Glutamatergic neuron (in vitro differentiated cells): ENCODE measurements at regions not wholly inside any gene's neighbourhood (a gene's known extent, or its start where the extent isn't known, plus 50 kb on each side); places are given as distances from the start of the nearest gene placed in this dataset.

Experiments used
- DNase-seq: peaks from one replicate; pipeline ENCODE4 v3.0.0; 2022
- H3K27ac Mint-ChIP-seq: one replicate; pipeline ENCODE4 v1.8.0; 2020; ENCODE audit warnings: mild to moderate bottlenecking, mixed read lengths, inconsistent platforms; ENCODE audit not compliant: unreplicated experiment
- H3K27me3 Mint-ChIP-seq: one replicate; pipeline ENCODE4 v1.8.0; 2020; ENCODE audit warnings: mild to moderate bottlenecking, moderate library complexity, mixed read lengths, inconsistent platforms; ENCODE audit not compliant: unreplicated experiment
- H3K36me3 Mint-ChIP-seq: one replicate; pipeline ENCODE4 v1.8.0; 2020; ENCODE audit warnings: mild to moderate bottlenecking, mixed read lengths, inconsistent platforms; ENCODE audit not compliant: unreplicated experiment
- H3K4me1 Mint-ChIP-seq: one replicate; pipeline ENCODE4 v1.8.0; 2020; ENCODE audit warnings: mild to moderate bottlenecking, low read depth, mixed read lengths, inconsistent platforms; ENCODE audit not compliant: unreplicated experiment
- H3K4me3 Mint-ChIP-seq: one replicate; pipeline ENCODE4 v1.8.0; 2020; ENCODE audit warnings: mild to moderate bottlenecking, mixed read lengths, inconsistent platforms; ENCODE audit not compliant: unreplicated experiment
- H3K9me3 Mint-ChIP-seq: one replicate; pipeline ENCODE4 v1.8.0; 2020; ENCODE audit warnings: mild to moderate bottlenecking, moderate library complexity, mixed read lengths, inconsistent platforms; ENCODE audit not compliant: unreplicated experiment
- TF ChIP-seq, protein P1 (sequence below): fragments of 200-600 bp; sonication (generic); IDR thresholded peaks from one replicate; pipeline ENCODE4 v1.5.0; 2021; ENCODE audit not compliant: partially characterized antibody, unreplicated experiment

GRCh38 chr12:125852679-125853078, 787.4 kb downstream of the AACS start:
- no peak overlapping the region for H3K27ac Mint-ChIP-seq
- H3K9me3 Mint-ChIP-seq: peaks cover 2% of the 10 kb centered on the region
- no peak for DNase-seq
- H3K4me3 Mint-ChIP-seq: no peak overlapping the region
- H3K27me3 Mint-ChIP-seq: no peaks in the 10 kb centered on the region
- no peaks in the 10 kb centered on the region for H3K4me1 Mint-ChIP-seq
- TF ChIP-seq, protein P1, sequence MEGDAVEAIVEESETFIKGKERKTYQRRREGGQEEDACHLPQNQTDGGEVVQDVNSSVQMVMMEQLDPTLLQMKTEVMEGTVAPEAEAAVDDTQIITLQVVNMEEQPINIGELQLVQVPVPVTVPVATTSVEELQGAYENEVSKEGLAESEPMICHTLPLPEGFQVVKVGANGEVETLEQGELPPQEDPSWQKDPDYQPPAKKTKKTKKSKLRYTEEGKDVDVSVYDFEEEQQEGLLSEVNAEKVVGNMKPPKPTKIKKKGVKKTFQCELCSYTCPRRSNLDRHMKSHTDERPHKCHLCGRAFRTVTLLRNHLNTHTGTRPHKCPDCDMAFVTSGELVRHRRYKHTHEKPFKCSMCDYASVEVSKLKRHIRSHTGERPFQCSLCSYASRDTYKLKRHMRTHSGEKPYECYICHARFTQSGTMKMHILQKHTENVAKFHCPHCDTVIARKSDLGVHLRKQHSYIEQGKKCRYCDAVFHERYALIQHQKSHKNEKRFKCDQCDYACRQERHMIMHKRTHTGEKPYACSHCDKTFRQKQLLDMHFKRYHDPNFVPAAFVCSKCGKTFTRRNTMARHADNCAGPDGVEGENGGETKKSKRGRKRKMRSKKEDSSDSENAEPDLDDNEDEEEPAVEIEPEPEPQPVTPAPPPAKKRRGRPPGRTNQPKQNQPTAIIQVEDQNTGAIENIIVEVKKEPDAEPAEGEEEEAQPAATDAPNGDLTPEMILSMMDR: no peak
- H3K36me3 Mint-ChIP-seq: no peaks in the 10 kb centered on the region

GRCh38 chr12:125853670-125854069, 788.4 kb downstream of the AACS start:
- no peaks in the 10 kb centered on the region for H3K27me3 Mint-ChIP-seq
- no peak overlapping the region for H3K27ac Mint-ChIP-seq
- H3K4me1 Mint-ChIP-seq: no peaks in the 10 kb centered on the region
- DNase-seq: no peak
- peaks cover 2% of the 10 kb centered on the region for H3K9me3 Mint-ChIP-seq
- no peak overlapping the region for H3K4me3 Mint-ChIP-seq
- H3K36me3 Mint-ChIP-seq: no peaks in the 10 kb centered on the region
- TF ChIP-seq, protein P1: no peak

DNA sequence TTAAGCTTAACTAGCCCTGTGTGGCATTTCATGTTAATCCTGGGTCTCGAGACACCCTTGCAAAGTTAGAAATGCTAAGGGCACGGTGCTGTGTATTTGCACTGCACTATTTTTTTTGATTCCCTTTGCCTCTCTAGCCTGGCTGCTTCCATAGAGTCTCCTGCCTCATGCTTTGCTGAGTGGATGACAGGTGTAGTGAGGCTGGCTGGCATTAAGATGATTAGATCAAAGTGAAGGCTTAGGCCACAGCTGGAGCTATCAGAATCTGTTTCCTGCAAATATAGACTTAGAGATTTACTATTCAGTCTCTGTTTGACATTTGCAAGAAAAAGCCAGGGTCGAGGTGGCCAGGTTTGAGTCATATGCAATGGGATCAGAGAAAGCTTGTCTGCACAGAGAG, 791.1 kb downstream of the AACS start:
- Mint-ChIP-seq H3K27ac (no peak overlapping the region), H3K4me3 (no peak overlapping the region), H3K27me3 (no peaks in the 10 kb centered on the region), H3K4me1 (no peaks in the 10 kb centered on the region), H3K9me3 (peaks cover 1% of the 10 kb centered on the region), H3K36me3 (no peaks in the 10 kb centered on the region)
- TF ChIP-seq, protein P1: no peak
- no peak for DNase-seq

DNA sequence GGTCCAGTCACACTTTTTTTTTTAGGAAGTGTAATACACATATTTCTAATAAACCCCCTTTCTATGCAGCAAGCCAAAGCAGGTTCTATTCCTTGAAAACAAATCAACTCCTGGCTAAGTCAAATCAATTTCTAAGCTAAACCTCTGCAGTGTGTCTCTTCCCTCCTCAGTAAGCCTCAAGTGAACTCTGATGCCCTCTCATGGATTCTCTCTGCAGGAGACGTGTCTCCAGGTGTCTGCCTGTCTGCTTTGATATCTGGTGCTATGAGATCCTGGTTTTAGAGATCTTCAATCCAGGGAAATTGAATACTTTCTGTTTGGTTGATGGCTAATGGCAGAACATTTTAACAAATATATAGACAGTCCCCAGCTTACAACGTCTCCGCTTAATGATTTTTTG, 791.7 kb downstream of the AACS start:
- Mint-ChIP-seq H3K36me3 (no peaks in the 10 kb centered on the region), H3K27ac (no peak overlapping the region), H3K4me3 (no peak overlapping the region), H3K9me3 (no peaks in the 10 kb centered on the region), H3K4me1 (no peaks in the 10 kb centered on the region), H3K27me3 (no peaks in the 10 kb centered on the region)
- TF ChIP-seq, protein P1: no peak
- DNase-seq: no peak

DNA sequence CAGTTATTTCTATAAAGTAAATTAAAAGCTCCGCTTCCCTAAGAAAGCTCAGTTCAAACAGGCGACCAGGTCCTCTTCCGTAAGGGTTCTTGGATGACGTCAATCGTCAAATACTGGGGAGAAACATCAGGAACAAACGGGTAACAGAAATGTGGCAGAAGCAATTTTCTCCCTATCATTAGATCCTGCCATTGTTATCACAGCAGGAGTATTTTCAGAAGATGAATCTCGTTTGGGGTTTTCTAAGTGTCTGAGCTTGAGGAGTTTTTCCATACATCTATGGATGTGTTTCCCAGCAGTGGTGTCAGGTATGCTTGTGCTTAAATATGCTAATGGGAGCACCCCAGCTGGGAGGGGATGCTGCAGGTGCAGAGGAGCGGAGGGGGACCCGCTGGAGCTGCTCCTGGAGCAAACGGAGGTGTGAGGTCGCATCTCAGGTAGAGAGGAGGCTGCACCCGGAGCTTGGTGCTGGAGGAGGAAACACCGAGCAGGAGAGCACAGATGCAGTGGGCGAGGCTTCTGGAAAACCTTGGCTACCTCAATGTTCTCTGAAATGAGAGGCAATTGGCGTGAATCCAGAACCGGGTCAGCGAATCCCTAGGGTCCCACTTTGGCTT, 795.5 kb downstream of the AACS start:
- Mint-ChIP-seq H3K27me3 (no peaks in the 10 kb centered on the region), H3K9me3 (no peaks in the 10 kb centered on the region), H3K27ac (no peak overlapping the region), H3K36me3 (no peaks in the 10 kb centered on the region), H3K4me3 (no peak overlapping the region), H3K4me1 (no peaks in the 10 kb centered on the region)
- TF ChIP-seq, protein P1: no peak
- no peak for DNase-seq
